Activated CD4-positive, alpha-beta T cell treated with anti-CD3 and anti-CD28 coated beads, Interleukin-2, Interleukin-6, amounts not matched to agents 100 ng/mL and 50 ng/mL, durations not matched to agents 16 hours and 8 hours (primary cell): ENCODE measurements at regions not wholly inside any gene's neighbourhood (a gene's known extent, or its start where the extent isn't known, plus 50 kb on each side); places are given as distances from the start of the nearest gene placed in this dataset.
"Not testable (repeated sequence)": the region's sequence is repeated elsewhere in the genome, so short reads cannot be mapped to it uniquely, and the experiment has no call there.

ENCODE experiments used
- DNase-seq: peaks from one replicate; pipeline ENCODE4 v3.0.0-alpha.2; 2020

DNA sequence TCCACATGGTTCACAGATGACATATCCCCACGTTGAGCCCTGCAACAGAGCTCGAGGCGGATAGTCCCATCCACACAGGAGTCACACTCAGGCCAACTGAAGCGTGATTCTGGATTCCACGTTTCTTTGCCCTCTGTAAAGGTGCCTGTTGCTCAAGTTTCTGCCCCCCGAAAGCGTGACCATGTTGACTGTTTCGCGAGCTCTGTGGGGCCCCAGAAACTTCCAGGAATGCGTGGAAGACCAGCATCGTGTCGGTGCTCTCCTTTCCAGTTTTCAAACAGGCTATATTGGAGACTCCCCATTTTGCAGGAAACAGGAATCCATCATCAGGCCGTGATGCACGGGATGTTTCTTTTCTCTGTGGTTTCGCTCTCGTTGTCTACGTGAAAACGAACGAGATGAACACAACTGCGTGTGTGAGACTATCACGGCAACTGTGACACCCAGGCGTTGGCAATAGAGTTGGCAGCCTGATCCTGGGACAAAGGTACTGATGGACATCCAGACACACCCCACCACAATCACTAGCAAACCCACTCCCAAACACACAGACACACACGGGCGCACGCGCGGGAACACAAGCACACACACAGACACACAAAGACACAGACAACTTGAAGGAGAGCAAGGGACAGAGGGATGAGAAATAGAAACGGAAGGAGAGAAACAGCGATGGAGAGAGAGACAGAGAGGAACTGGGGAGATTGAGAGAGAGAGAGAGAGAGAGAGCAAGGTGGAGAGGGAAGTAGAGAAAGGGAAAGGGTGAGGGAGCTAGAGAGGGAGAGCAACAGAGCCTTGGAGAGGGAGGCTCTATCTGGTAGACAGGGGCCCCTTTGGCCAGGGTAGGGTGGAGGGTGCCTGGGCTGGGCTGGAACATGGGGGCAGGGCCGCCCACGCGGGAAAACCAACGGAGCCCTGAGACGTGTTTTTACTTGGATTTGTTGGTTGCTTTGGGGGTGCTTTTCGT is 1609.3 kb downstream of the SPATA31A7 start:
- DNase-seq: peak; percentile 62

DNA sequence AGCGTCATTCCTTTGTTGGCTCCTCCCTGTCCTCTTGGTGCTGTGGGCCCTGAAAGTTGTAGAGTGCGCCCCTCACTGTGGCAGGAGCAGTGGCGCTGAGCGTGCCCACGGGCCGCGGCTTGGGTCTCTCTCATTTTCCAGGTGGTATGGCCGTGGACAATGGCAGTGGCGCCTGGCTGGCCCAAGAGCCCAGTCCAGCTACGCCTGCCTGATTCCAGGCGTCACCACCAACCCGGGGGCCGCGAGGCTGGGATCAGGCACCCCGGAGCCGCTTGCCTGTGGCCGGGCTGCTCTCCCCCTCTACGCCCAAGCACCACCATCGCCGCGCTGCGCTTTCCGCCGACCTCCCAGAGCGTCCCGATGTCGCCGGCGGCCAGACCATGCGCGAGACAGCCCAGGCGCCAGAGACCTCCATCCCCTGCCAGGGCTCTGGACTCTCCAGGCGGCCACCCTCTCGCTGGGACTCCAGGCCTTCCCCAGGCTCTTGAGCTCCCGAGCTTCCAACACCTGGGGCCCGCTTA is 1610.1 kb downstream of the SPATA31A7 start:
- DNase-seq: peak; percentile 41

DNA sequence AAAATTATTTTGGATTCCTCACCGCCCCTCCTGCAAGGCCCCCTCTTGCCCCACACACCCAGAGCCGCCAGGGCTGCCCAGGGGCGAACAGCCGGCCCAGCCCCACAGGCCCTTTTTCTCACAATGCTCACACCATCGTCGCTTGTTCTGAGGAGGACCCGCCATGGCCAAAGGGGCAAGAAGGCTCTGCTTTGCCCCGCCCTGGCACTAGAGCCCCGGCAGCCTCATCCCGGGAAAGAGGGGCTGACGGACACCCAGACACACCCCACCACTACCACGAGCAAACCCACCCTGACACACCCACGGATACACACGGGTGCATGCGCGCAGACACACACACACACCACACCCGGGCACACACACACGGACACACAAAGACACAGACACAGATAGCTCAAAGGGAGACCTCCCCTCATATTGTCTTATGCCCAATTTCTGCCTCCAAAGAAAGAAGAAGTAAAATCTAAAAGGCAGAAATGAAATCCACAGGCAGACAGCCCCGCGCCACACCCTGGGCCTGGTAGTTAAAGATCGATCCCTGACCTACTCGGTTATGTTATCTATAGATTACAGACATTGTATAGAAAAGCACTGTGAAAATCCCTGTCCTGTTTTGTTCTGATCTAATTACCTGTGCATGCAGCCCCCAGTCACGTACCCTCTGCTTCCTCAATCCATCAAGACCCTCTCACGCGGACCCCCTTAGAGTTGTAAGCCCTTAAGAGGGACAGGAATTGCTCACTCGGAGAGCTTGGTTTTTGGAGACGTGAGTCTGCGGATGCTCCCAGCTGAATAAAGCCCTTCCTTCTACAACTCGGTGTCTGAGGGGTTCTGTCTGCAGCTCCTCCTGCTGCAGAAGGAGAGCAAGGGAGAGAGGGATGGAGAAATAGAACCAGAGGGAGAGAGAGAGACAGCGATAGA is 1610.9 kb downstream of the SPATA31A7 start:
- DNase-seq: peak; percentile 38

DNA sequence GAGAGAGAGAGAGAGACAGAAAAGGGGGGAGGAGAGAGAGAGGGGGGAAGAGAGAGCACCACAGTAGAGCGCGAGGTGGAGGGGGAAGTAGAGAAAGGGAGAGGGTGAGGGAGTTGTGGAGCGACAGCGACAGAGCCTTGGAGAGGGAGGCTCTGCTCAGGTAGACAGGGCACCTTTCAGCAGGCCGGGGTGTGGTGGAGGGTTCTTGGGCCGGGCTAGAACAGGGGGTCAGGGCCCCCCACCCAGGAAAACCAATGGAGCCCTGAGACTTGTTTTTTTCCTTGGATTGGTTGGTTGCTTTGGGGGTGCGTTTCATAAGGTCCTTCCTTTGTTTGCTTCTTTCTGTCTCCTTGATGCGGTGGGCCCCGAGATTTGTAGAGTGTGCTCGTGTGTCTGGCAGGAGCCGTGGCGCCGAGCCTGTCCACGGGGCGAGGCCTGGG is 1611.6 kb downstream of the SPATA31A7 start:
- not testable (repeated sequence) for DNase-seq

DNA sequence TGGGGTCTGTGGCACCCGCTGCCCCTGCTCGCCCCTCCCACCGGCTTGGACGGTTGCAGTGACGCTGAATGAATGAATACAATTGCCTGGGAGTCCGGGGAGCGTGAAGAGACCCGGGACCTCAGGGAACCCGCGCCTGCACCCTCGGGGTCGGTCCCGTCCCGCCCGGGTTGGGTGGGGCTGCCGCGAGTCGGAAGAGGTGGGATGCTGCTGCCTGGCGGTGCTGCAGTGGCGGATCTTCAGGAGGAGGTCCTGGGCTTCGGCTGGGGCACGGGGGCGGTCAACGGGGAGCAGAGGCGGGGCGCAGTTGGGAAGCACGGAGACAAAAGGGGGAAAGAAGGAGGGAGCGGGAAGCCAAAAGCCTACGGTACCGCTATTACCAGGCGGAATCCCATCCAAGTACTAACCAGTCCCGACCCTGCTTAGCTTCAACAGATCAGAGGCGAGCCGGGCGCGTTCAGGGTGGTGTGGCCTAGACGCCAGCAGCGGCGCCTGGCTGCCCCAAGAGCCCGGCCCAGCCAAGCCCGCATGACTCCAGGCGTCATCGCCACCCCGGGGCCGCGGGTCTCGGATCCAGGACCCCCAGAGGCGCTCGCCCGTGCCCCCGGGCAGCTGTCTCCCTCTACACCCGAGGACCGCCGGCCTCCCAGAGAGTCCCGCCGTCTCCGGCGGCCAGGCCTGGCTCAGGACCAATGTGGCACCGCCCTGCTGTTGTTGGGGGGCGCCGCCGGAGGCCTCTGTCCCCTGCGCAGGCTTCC is 1612.3 kb downstream of the SPATA31A7 start:
- peak; percentile 90 for DNase-seq

DNA sequence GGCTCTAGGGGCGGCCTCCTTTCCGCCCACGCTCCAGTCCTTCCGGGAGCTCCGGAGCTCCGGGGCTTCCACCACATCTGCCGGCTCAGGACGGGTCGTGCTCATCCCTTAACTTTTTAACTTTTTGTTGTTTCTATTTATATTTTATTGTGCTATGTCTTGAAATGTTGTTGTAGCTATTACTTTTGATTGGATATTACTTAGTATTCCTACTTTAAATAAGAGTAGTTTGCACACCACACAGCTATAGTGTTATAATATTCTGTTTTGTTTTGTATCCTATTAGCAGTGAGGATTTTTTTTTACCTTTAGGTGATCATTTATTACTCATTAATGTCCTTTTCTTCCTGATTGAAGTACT is 1612.9 kb downstream of the SPATA31A7 start:
- not testable (repeated sequence) for DNase-seq

DNA sequence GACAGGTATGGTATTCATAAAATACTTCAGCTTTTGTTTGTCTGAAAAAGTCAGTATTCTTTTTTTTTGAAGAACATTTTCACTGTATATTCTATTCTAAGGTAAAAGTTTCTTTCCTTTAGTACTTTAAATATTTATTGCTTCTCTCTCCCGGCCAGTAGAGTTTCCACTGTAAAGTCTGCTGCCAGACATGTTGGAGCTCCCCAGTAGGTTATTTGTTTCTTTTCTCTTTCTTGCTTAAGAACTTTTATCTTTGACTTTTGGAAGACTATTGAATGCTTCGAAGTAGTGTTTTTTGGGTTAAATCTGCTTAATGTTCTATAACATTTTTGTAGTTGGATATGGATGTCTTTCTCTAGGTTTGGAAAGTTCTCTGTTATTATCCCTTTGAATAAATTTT is 1613.3 kb downstream of the SPATA31A7 start:
- not testable (repeated sequence) for DNase-seq

DNA sequence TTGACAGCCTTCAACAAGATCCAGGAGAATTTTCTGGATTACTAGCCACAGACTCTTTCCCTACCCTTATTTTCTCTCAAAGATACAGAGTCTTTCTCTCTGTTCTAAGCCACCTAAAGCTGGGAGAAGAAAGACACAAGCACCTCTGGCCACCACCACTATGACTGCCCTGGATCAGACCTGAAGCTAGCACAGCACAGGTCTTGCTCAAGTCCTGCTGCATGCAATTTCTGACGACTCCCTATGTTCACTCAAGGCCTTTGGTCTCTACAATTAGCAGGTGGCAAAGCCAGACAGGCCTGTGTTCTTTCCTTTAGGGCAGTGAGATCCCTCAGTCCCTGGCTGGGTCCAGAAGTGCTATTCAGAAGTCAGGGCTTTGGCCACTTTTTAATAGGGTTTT is 1614.5 kb downstream of the SPATA31A7 start:
- not testable (repeated sequence) for DNase-seq

DNA sequence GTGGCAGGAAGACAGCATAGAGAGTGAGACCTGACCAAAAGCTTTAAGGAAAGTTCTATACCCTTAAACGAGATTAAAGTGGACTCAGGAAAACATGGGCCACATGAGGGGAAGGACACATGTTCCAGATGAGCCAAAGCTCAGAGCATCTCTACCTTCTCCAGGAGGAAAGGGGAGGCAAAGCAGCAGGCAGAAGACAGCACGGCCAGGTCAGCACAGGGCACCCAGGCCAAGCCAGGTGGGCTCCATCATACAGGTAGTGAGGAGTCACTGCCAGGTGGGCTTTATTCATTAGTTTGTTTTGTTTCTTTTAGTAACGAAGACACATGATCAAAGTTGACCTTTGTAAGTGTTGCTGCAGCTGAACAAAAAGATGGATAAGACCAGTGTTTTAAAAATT is 1617.6 kb downstream of the SPATA31A7 start:
- DNase-seq: not testable (repeated sequence)

DNA sequence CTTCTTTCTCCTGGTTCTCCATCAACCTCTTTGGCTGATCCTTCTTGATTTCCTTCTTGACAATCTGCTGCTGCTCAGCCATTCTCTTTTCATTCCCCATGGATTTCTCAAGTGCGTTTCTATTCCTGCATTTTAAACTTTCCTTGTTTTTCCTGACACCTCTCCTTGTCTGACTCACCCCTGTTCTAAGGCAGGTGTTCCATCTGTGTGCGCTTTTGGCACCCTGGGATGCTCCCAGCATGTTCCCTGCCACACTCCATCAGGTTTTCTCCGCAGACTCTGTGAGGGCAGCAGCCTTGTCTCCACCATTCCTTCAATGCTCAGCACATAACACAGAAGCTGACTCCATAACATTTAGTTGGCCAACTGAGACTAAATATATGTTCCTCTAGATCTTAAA is 1618.2 kb downstream of the SPATA31A7 start:
- not testable (repeated sequence) for DNase-seq

DNA sequence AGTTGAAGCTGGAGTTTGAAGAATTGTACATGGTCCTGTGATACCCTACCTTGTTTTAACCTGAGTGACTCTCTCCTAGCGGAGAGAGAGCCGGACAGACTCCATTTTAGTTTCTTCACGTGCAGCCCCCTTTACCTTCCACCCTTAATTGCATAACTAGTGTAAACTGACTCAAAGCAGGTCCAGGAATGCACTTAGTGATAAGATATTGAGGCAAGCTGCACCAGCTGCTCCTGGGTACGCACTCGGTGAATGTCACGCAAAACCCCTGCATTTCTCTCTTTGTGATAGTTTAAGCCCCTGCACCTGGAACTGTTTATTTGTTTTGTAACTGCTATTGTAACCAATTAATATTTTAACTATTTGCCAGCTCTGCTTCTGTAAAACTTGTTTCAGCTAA is 1620.5 kb downstream of the SPATA31A7 start:
- DNase-seq: not testable (repeated sequence)

DNA sequence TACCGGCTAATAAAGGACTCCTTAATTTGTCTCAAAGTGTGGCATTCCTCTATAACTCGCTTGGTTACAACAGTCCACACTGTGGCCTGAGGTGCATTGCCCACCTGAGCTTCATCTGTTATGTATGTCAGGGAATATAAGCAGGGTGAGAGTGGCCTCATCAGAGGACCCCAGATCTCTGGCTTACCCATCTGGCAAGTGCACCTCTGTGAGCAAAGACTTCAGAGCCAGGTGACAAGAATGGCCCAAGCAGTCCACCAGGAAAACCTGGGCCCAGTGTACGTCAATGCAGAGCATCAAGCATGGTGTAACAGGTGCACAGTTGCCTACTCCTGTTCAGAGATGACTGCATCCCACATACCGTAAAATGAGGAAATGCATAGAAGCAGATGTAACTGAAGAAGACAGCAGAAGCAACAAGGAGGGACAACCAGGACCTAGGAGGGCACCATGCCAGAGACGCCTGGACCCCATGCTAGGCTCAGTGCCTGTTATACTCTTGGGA is 1621.0 kb downstream of the SPATA31A7 start:
- not testable (repeated sequence) for DNase-seq

DNA sequence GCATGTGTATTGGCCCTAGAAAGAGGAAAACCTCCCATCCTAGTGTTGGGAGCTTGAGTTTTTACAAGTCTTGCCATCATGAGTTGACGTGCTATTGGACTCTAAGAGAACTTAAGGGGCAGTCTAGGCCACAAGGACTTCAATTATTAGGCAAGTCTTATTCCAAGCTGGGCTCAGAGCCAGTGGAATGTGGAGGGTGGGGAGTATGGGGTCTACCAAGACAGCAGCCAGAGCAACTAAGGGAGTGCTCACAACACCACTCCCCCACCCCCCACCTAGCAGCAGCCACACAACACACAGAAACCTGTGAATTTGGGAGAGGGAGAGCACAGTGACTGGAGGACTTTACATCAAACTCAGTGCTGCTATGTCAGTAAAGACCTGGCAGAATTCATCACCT is 1625.6 kb downstream of the SPATA31A7 start:
- DNase-seq: not testable (repeated sequence)

DNA sequence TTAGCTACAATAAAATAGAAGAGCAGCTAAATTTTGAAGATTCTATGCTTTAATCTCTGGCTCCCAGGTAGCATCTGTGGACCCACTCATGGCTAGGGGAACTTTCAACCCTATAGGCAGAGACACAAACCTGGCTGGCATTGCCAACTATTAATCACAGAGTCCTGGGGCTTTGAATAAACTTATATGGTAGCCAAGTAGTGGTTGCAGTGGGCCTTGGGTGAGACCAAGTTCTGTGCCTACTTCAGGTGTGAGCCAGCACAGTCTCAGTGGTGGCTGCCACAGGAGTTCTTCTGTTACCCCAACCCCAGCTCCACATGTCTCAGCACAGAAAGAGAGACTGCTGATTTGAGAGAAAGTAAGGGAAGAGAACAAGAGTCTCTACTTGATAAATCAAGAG is 1626.5 kb downstream of the SPATA31A7 start:
- DNase-seq: not testable (repeated sequence)

DNA sequence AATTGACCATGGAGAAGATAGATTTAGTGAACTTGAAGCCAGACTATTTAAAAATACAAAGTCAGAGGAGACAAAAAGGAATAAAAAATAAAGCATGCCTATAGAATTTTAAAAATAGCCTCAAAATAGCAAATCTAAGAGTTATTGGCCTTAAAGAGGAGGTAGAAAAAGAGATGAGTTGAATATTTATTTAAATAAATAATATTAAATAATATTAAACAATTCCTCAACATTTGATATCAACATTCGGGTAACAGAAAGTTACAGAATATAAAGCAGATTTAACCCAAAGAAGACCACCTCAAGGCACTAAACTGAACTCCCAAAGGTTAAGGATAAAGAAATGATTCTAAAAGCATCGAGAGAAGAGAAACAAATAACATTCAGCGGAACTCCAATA is 1627.4 kb downstream of the SPATA31A7 start:
- DNase-seq: not testable (repeated sequence)

DNA sequence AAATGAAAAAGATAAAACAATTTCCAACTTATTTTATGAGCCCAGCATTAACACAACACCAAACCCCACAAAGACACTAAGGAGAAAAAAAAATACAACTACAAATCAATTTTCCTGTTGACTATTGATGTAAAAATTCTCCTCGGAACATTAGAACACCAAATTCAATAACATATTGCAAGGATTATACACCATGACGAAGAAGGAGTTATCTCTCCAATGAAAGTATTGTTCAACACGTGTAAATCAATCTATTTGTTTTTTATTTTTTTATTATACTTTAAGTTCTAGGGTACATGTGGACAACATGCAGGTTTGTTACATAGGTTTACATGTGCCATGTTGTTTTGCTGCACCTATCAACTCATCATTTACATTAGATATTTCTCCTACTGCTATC is 1632.3 kb downstream of the SPATA31A7 start:
- DNase-seq: not testable (repeated sequence)

DNA sequence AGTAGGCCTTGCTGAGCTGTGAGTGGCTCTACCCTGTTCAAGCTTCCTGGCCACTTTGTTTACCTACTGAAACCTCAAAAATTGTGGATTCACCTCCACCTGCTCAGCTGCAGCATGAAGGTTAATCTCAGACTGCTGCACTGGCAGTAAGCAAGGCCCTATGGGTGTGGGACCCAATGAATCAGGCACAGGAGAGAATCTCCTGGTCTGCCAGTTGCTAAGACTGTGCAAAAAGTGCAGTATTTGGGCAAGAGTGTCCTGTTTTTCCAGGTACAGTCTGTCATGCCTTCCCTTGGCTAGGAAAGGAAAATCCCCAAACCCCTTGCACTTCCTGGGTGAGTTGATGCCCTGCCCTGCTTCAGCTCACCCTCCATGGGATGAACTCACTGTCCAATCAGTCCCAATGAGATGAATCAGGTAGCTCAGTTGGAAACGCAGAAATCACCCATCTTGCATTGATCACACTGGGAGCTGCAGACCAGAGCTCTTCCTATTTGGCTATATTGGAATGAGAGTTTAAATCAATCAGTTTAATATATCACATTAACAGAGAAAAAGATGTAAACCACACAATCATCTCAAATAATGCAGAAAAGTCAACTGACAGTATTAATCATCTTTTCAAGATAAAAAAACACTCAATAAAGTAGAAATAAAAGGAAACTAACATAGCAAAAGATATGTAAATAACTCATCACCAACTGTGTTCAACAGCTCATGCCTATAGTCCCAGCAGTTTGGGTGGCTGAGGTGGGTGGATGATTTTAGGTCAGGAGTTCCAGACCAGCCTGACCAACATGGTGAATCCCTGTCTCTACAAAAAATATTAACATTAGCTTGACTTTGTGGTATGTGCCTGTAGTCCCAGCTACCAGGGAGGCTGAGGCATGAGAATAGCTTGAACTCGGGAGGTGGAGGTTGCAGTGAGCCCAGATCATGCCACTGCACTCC is 1638.4 kb downstream of the SPATA31A7 start:
- not testable (repeated sequence) for DNase-seq

DNA sequence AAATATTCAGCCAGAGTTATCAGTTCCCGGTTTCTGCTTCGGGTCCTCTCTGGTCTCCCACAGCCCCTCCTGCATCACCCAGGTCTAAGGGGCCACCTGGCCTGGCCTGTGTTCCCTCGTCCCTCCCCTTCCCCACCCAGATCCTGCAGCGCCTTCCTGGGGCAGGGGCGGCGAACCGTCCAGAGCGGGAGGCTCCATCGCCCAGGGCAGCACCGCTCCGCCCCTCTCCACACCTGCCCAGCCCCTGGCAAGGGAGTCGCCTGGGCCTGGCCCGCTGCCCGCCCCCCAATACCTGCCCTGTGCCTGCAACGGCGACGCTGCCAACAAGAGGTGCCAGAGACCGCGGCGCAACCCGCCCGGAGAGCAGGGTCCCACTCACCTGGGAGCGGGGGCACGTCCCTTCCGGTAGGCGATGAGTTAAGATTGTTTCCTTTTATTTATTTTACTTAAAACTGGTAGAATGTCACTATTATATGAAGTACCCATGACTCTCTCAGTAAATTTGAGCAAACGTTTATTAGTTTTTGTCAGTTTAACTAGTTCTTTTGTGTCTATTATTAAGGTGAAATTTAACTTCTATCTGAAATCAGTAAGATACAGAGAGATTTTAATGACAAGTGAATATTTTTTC is 1641.1 kb downstream of the SPATA31A7 start:
- not testable (repeated sequence) for DNase-seq

DNA sequence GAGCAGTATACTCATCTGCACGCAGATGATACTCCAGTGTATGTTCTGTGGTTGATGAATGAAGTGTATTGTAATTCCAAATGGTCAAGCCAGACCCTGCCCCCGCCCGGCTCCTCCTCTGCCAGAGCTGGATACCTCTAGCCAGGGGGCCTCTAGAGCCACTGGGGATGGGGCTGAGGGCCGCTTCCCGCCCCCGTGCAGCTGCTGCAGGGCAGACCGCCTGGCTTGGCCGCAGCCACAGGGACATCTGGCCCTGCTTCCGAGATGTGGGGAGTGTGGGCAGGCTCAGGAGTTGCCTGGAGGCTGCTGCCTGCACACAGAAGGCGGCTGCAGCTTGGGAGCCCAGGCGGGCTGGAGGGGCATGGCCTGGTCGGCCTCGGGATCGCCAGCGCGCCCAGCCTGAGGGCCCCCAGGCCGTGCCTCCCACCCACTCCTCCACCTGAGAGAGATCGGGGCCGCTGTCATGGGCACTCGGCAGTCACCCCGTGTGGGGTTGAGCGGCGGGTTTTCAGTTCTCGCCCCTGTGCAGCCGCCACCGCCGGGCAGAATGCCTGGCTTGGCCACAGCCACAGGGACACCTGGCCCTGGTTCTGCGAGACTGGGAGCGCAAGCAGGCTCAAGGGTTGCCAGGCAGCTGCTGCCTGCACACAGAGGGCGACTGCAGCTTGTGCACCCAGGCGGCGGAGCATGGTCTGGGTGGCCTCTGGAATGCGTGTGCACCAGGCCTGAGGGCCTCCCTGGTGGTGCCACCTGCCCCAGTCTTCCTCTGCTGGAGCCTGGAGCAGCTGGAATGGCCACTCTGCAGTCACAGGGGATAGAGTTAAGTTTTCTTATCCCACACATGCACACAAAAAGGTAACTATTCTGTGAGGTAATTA is 1643.7 kb downstream of the SPATA31A7 start:
- not testable (repeated sequence) for DNase-seq
